ENCODE measurements at regions not wholly inside any gene's neighbourhood (a gene's known extent, or its start where the extent isn't known, plus 50 kb on each side); places are given as distances from the start of the nearest gene placed in this dataset.

- TF ChIP-seq, protein P1, sequence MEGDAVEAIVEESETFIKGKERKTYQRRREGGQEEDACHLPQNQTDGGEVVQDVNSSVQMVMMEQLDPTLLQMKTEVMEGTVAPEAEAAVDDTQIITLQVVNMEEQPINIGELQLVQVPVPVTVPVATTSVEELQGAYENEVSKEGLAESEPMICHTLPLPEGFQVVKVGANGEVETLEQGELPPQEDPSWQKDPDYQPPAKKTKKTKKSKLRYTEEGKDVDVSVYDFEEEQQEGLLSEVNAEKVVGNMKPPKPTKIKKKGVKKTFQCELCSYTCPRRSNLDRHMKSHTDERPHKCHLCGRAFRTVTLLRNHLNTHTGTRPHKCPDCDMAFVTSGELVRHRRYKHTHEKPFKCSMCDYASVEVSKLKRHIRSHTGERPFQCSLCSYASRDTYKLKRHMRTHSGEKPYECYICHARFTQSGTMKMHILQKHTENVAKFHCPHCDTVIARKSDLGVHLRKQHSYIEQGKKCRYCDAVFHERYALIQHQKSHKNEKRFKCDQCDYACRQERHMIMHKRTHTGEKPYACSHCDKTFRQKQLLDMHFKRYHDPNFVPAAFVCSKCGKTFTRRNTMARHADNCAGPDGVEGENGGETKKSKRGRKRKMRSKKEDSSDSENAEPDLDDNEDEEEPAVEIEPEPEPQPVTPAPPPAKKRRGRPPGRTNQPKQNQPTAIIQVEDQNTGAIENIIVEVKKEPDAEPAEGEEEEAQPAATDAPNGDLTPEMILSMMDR (IDR thresholded peaks at IDR 0.05), result no peak
- TF ChIP-seq POLR2A (IDR thresholded peaks at IDR 0.05), result no peak
These were observed 67.8 kb downstream of the SLC4A3 start for GRCh38 chr2:219695145-219695709.

Measured in thyroid gland (tissue), 4 donors.